H9 (cell line): ENCODE measurements at regions not wholly inside any gene's neighbourhood (a gene's known extent, or its start where the extent isn't known, plus 50 kb on each side); places are given as distances from the start of the nearest gene placed in this dataset.

ENCODE experiments used
- DNase-seq: peaks from one replicate; pipeline ENCODE4 v3.0.0-alpha.2; 2017
- H2AFZ ChIP-seq: one replicate; pipeline ENCODE4 v1.6.1; 2013; ENCODE audit warnings: mild to moderate bottlenecking, low read length, control low read depth, moderate library complexity
- H2AK5ac ChIP-seq: 2 replicates; pipeline ENCODE4 v1.6.1; 2013; ENCODE audit warnings: low read length, control low read depth, mixed read lengths; ENCODE audit not compliant: insufficient read length
- H2BK120ac ChIP-seq: one replicate; pipeline ENCODE4 v1.6.1; 2013; ENCODE audit warnings: low read depth, mild to moderate bottlenecking, low read length, control low read depth, inconsistent platforms; ENCODE audit not compliant: poor library complexity, severe bottlenecking
- H2BK12ac ChIP-seq: 2 replicates; pipeline ENCODE4 v1.6.1; 2013; ENCODE audit warnings: low read length, control low read depth, mixed read lengths, low read depth; ENCODE audit not compliant: insufficient read length
- H2BK15ac ChIP-seq: 2 replicates; pipeline ENCODE4 v1.6.1; 2013; ENCODE audit warnings: low read depth, low read length, control low read depth
- H2BK20ac ChIP-seq: one replicate; pipeline ENCODE4 v1.6.1; 2013; ENCODE audit warnings: low read depth, mild to moderate bottlenecking, low read length, control low read depth, inconsistent platforms; ENCODE audit not compliant: poor library complexity, severe bottlenecking
- H2BK5ac ChIP-seq: 2 replicates; pipeline ENCODE4 v1.6.1; 2013; ENCODE audit warnings: low read length, control low read depth, mixed read lengths; ENCODE audit not compliant: insufficient read length
- H3K14ac ChIP-seq: 2 replicates; pipeline ENCODE4 v1.6.1; 2013; ENCODE audit warnings: low read length, control low read depth; ENCODE audit not compliant: insufficient read depth
- H3K18ac ChIP-seq: 2 replicates; pipeline ENCODE4 v1.6.1; 2013; ENCODE audit warnings: low read depth, mild to moderate bottlenecking, mixed read lengths, low read length, control low read depth; ENCODE audit not compliant: insufficient read length
- H3K23ac ChIP-seq: 2 replicates; pipeline ENCODE4 v1.6.1; 2013; ENCODE audit warnings: low read length, control low read depth, mixed read lengths, low read depth; ENCODE audit not compliant: insufficient read length
- H3K23me2 ChIP-seq: 2 replicates; pipeline ENCODE4 v1.6.1; 2013; ENCODE audit warnings: low read depth, mild to moderate bottlenecking, mixed read lengths, low read length, control low read depth; ENCODE audit not compliant: insufficient read length, poor library complexity, severe bottlenecking
- H3K27ac ChIP-seq: 2 replicates; pipeline ENCODE4 v1.5.1; 2013; ENCODE audit warnings: low read length, control low read depth, mixed read lengths, low read depth; ENCODE audit not compliant: insufficient read length
- H3K27me3 ChIP-seq: 2 replicates; pipeline ENCODE4 v1.6.1; 2013; ENCODE audit warnings: low read length, control low read depth, inconsistent platforms; ENCODE audit not compliant: insufficient read depth
- H3K4ac ChIP-seq: 2 replicates; pipeline ENCODE4 v1.6.1; 2013; ENCODE audit warnings: low read depth, mild to moderate bottlenecking, control low read depth, inconsistent platforms, low read length, moderate library complexity
- H3K4me1 ChIP-seq: 2 replicates; pipeline ENCODE4 v1.6.1; 2013; ENCODE audit warnings: low read length, control low read depth, inconsistent platforms; ENCODE audit not compliant: insufficient read depth
- H3K4me2 ChIP-seq: 2 replicates; pipeline ENCODE4 v1.6.1; 2013; ENCODE audit warnings: low read length, control low read depth, mixed read lengths; ENCODE audit not compliant: insufficient read length, insufficient read depth
- H3K56ac ChIP-seq: 2 replicates; pipeline ENCODE4 v1.6.1; 2013; ENCODE audit warnings: low read depth, mild to moderate bottlenecking, mixed read lengths, low read length, control low read depth; ENCODE audit not compliant: insufficient read length
- H3K79me1 ChIP-seq: 2 replicates; pipeline ENCODE4 v1.6.1; 2013; ENCODE audit warnings: low read depth, mild to moderate bottlenecking, moderate library complexity, low read length, control low read depth, inconsistent platforms; ENCODE audit not compliant: insufficient read depth, poor library complexity, severe bottlenecking
- H3K79me2 ChIP-seq: 2 replicates; pipeline ENCODE4 v1.6.1; 2013; ENCODE audit warnings: low read length, control low read depth, inconsistent platforms; ENCODE audit not compliant: insufficient read depth
- H3K9ac ChIP-seq: 2 replicates; pipeline ENCODE4 v1.6.1; 2013; ENCODE audit warnings: low read length, control low read depth, mixed read lengths; ENCODE audit not compliant: insufficient read length; ENCODE audit errors: extremely low read depth
- H3K9me3 ChIP-seq: one replicate; pipeline ENCODE4 v1.6.1; 2013; ENCODE audit warnings: low read depth, low read length, inconsistent platforms; ENCODE audit not compliant: control insufficient read depth
- H3T11ph ChIP-seq: one replicate; pipeline ENCODE4 v1.6.1; 2013; ENCODE audit warnings: mild to moderate bottlenecking, low read length, control low read depth, inconsistent platforms
- H4K20me1 ChIP-seq: one replicate; pipeline ENCODE4 v1.6.1; 2013; ENCODE audit not compliant: control insufficient read depth, insufficient read length, insufficient read depth
- H4K5ac ChIP-seq: 2 replicates; pipeline ENCODE4 v1.6.1; 2013; ENCODE audit warnings: low read depth, mild to moderate bottlenecking, mixed read lengths, low read length, control low read depth; ENCODE audit not compliant: insufficient read length
- H4K8ac ChIP-seq: replicated peaks from 2 replicates; pipeline ENCODE4 v1.6.1; 2013; ENCODE audit warnings: low read length, control low read depth, mixed read lengths, low read depth; ENCODE audit not compliant: insufficient read length
- H4K91ac ChIP-seq: 2 replicates; pipeline ENCODE4 v1.6.1; 2013; ENCODE audit warnings: low read depth, mild to moderate bottlenecking, moderate library complexity, mixed read lengths, low read length, control low read depth; ENCODE audit not compliant: insufficient read length
- H3K27ac Mint-ChIP-seq, 3 experiments: 2 replicates in 2 of 3; 3 replicates in 1 of 3; pipeline ENCODE4 v1.8.0; 2020 to 2021; ENCODE audit warnings: mixed read lengths in 3 of 3, mild to moderate bottlenecking in 1 of 3, moderate library complexity in 1 of 3
- H3K27me3 Mint-ChIP-seq: 2 replicates; pipeline ENCODE4 v1.8.0; 2021; ENCODE audit warnings: low read depth, mild to moderate bottlenecking, moderate library complexity, mixed read lengths
- H3K36me3 Mint-ChIP-seq, 3 experiments: 2 replicates in 2 of 3; 3 replicates in 1 of 3; pipeline ENCODE4 v1.8.0; 2020 to 2021; ENCODE audit warnings: low read depth in 3 of 3, mixed read lengths in 3 of 3; ENCODE audit not compliant: insufficient read depth in 1 of 3
- H3K4me1 Mint-ChIP-seq, 2 experiments: 2 replicates each; pipeline ENCODE4 v1.8.0; 2020; ENCODE audit warnings: mixed read lengths in 2 of 2
- H3K4me3 Mint-ChIP-seq, 2 experiments: 2 replicates in 1 of 2; 3 replicates in 1 of 2; pipeline ENCODE4 v1.8.0; 2020 to 2021; ENCODE audit warnings: mild to moderate bottlenecking in 2 of 2, mixed read lengths in 2 of 2, moderate library complexity in 1 of 2
- H3K9me3 Mint-ChIP-seq, 2 experiments: 2 replicates in 1 of 2; 3 replicates in 1 of 2; pipeline ENCODE4 v1.8.0; 2020; ENCODE audit warnings: mild to moderate bottlenecking in 2 of 2, mixed read lengths in 2 of 2, moderate library complexity in 1 of 2
- CTCF ChIP-seq: fragments of 200-600 bp; sonication (generic); conservative IDR thresholded peaks from 3 replicates; pipeline ENCODE4 v1.8.0; 2021; ENCODE audit warnings: antibody characterized with exemption, mild to moderate bottlenecking
- WGBS: extraction: QIAGEN DNeasy Blood & Tissue Kit; methylation state at CpG from one replicate; pipeline ENCODE4 v1.1.7; 2013; ENCODE audit warnings: missing lambda C conversion rate, low lambda C conversion rate, mixed read lengths; ENCODE audit not compliant: insufficient read length; ENCODE audit errors: extremely low coverage; 5-methylcytosine and 5-hydroxymethylcytosine counted together

GRCh38 chr18:6623278-6623677, 106.2 kb upstream of the ARHGAP28 start:
- Histone ChIP-seq H3K4ac (no peak overlapping the region), H3K79me1 (no peaks in the 10 kb centered on the region), H3K4me2 (no peak overlapping the region), H2BK15ac (no peak overlapping the region), H2BK20ac (no peak overlapping the region), H3K9ac (no peak overlapping the region), H2BK12ac (no peak overlapping the region), H3K27me3 (no peaks in the 10 kb centered on the region), H4K8ac (no peak overlapping the region), H4K91ac (no peak overlapping the region), H3K4me1 (no peaks in the 10 kb centered on the region), H4K5ac (no peak overlapping the region), H3K18ac (no peak overlapping the region), H2BK120ac (no peak overlapping the region), H3K79me2 (no peaks in the 10 kb centered on the region), H2AK5ac (no peak overlapping the region), H3K9me3 (no peaks in the 10 kb centered on the region), H3K23ac (no peak overlapping the region), H4K20me1 (no peaks in the 10 kb centered on the region), H3T11ph (no peak overlapping the region), H3K23me2 (no peaks in the 10 kb centered on the region), H2AFZ (no peak overlapping the region), H3K27ac (no peak overlapping the region), H3K14ac (no peak overlapping the region), H3K56ac (no peak overlapping the region), H2BK5ac (no peak overlapping the region)
- Mint-ChIP-seq H3K27ac (no peak overlapping the region; a peak in 1 of 7 replicates), H3K9me3 (no peaks in the 10 kb centered on the region; a peak in 1 of 5 replicates), H3K4me3 (no peak overlapping the region), H3K4me1 (peaks cover 10 to 17% of the 10 kb centered on the region in 2 experiments), H3K36me3 (no peaks in the 10 kb centered on the region), H3K27me3 (no peaks in the 10 kb centered on the region)
- DNase-seq: no peak
- TF ChIP-seq CTCF: no peak
- no CpG with 5 or more reads among the region's 2 CpGs for WGBS
